ENCODE measurements at regions not wholly inside any gene's neighbourhood (a gene's known extent, or its start where the extent isn't known, plus 50 kb on each side); places are given as distances from the start of the nearest gene placed in this dataset.

DNA sequence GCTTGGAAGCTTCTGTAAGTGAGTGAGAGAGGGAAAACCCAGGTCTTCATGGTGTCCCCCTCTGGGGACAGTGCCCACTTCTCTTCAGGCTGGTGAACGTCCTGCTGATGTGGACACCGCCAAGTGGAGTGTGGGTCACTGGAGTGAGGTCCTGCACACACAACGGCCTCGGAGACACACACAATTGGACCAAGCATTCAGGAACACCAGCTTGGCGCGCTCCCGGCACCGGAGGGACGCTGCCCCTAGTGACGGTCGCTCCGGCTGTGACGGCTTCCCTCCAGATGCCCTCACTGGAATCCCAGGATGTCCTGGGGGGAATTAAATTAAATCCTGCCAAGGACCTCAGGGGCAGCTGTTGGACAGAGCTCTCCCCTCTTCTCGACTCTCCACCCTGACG is 123.1 kb downstream of the ZNF664 start:
- Histone ChIP-seq H3K79me2 (no peaks in the 10 kb centered on the region), H3K4me1 (no peaks in the 10 kb centered on the region), H2AFZ (no peak overlapping the region), H3K4me3 (ENCODE audit: low read depth, low read length) (no peak overlapping the region), H3K27ac (no peak overlapping the region), H3K4me2 (ENCODE audit: low read length) (no peak overlapping the region), H3K9me3 (ENCODE audit: control insufficient read depth, low read length) (no peaks in the 10 kb centered on the region), H3K36me3 (ENCODE audit: control insufficient read depth, insufficient read depth, low read length) (no peaks in the 10 kb centered on the region), H3K9ac (no peak overlapping the region), H3K27me3 (ENCODE audit: control insufficient read depth, insufficient read depth, low read length) (no peaks in the 10 kb centered on the region)
- TF ChIP-seq, protein P1, sequence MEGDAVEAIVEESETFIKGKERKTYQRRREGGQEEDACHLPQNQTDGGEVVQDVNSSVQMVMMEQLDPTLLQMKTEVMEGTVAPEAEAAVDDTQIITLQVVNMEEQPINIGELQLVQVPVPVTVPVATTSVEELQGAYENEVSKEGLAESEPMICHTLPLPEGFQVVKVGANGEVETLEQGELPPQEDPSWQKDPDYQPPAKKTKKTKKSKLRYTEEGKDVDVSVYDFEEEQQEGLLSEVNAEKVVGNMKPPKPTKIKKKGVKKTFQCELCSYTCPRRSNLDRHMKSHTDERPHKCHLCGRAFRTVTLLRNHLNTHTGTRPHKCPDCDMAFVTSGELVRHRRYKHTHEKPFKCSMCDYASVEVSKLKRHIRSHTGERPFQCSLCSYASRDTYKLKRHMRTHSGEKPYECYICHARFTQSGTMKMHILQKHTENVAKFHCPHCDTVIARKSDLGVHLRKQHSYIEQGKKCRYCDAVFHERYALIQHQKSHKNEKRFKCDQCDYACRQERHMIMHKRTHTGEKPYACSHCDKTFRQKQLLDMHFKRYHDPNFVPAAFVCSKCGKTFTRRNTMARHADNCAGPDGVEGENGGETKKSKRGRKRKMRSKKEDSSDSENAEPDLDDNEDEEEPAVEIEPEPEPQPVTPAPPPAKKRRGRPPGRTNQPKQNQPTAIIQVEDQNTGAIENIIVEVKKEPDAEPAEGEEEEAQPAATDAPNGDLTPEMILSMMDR (IDR thresholded peaks at IDR 0.05), result no peak

DNA sequence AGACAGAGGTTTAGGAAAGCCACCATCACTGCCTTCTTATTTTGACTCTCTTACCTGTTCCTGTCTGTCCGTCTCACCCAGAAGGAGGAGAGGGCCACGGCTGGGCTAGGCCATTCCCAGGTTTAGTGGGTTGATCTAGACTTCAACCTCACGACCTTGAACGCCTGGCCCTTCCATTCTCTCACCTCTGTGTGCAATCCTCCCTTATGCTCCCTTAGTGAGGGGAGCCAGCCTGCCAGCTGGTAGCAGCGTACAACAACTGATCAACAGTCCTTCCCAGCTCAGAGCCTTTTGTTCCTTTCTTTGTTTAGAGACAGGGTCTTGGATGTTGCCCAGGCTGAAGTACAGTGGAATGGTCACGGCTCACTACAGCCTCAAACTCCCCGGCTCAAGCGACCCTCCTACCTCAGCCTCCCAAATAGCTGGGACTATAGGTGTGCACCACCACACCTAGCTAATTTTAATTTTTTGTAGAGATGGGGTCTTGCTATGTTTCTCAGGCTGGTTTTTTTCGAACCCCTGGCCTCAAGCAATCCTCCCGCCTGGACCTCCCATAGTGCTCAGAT is 123.9 kb downstream of the ZNF664 start:
- Histone ChIP-seq H3K4me3 (ENCODE audit: low read depth, low read length) (no peak overlapping the region), H3K9me3 (ENCODE audit: control insufficient read depth, low read length) (no peaks in the 10 kb centered on the region), H3K4me2 (ENCODE audit: low read length) (no peak overlapping the region), H3K27ac (no peak overlapping the region), H3K36me3 (ENCODE audit: control insufficient read depth, insufficient read depth, low read length) (no peaks in the 10 kb centered on the region), H3K9ac (no peak overlapping the region), H2AFZ (no peak overlapping the region), H3K27me3 (ENCODE audit: control insufficient read depth, insufficient read depth, low read length) (no peaks in the 10 kb centered on the region), H3K79me2 (no peaks in the 10 kb centered on the region), H3K4me1 (no peaks in the 10 kb centered on the region)
- TF ChIP-seq, protein P1 (IDR thresholded peaks at IDR 0.05), result no peak

DNA sequence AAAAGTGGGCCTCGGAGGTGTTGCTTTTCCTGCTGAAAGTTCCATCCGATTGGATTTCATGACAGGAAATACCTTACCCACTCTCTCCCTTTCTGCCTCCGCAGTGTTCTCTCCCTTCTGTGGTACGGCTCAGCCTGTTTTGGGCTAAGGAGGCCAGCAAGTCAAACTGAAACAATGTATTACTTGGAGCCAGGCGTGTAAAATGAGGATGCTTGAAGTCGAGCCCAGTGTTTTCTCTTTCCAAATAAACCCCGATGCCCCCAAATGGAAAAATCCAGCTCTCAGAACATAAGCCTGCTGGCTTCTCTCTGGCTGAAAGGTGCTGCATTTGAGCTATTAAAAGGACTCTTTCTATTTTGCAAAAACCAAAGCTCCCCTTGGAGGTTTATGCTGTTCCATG is 124.7 kb downstream of the ZNF664 start:
- H3K9me3 ChIP-seq (ENCODE audit: control insufficient read depth, low read length), result no peaks in the 10 kb centered on the region
- H3K4me3 ChIP-seq (ENCODE audit: low read depth, low read length), result no peak overlapping the region
- no peaks in the 10 kb centered on the region for H3K36me3 ChIP-seq (ENCODE audit: control insufficient read depth, insufficient read depth, low read length)
- no peak overlapping the region for H2AFZ ChIP-seq
- no peaks in the 10 kb centered on the region for H3K27me3 ChIP-seq (ENCODE audit: control insufficient read depth, insufficient read depth, low read length)
- H3K4me2 ChIP-seq (ENCODE audit: low read length), result no peak overlapping the region
- no peak overlapping the region for H3K27ac ChIP-seq
- H3K79me2 ChIP-seq, result no peaks in the 10 kb centered on the region
- no peak overlapping the region for H3K9ac ChIP-seq
- TF ChIP-seq, protein P1 (IDR thresholded peaks at IDR 0.05), result no peak
- H3K4me1 ChIP-seq, result no peaks in the 10 kb centered on the region

DNA sequence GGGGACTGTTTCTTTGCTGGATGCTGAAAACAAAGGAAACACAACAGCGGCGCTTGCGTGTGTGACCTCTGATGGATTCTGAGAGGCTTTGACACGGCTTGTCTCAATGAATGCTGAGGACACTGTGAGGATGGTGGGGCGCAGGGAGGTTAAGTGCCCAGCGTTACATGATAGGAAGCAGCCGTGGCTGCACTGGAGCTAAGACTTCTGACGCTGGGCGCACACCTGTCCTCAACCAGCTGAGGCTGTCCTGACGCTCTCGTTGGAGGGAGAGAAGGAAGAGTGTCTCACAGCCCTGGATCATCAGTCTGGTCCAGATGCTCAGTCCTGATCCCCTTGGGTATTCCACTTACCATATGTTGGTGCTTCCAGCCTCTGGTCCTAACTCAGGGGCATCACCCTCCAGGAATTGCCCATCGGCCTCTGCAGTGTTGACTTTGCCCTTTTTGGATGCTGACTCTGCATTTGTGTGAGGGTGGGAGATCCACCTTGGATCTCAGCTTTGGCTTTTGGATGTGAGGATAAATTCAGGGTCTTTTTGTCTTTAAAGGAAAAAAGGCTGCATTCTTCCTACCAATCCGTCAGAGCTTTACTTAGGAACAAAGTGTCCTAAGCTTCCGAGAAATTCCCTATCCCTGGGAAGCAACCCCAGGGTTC is 125.2 kb downstream of the ZNF664 start:
- H3K9me3 ChIP-seq (ENCODE audit: control insufficient read depth, low read length), result no peaks in the 10 kb centered on the region
- no peaks in the 10 kb centered on the region for H3K36me3 ChIP-seq (ENCODE audit: control insufficient read depth, insufficient read depth, low read length)
- H3K4me2 ChIP-seq (ENCODE audit: low read length), result no peak overlapping the region
- TF ChIP-seq, protein P1 (IDR thresholded peaks at IDR 0.05), result no peak
- no peak overlapping the region for H3K27ac ChIP-seq
- H3K27me3 ChIP-seq (ENCODE audit: control insufficient read depth, insufficient read depth, low read length), result no peaks in the 10 kb centered on the region
- H2AFZ ChIP-seq, result no peak overlapping the region
- no peaks in the 10 kb centered on the region for H3K4me1 ChIP-seq
- H3K9ac ChIP-seq, result no peak overlapping the region
- H3K79me2 ChIP-seq, result no peaks in the 10 kb centered on the region
- no peak overlapping the region for H3K4me3 ChIP-seq (ENCODE audit: low read depth, low read length)

DNA sequence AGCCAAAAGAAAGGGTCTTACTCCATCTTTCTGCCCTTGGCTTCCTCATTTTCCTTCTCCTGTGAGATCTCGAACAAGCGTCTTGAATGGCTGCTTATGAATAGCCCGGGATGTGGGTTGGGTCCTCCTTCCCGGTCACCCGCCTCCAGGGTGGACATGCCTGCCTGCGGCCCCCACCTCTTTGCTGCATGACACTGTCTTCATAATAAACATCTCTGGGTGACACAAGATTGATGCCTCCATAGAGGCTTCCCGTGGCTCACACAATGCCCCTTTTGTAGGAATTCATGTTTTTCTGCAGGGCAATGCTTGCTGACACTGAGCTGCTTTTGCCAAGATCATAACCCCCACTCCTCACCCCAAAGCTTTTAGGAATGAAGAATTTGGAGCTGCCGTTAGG is 125.9 kb downstream of the ZNF664 start:
- no peak overlapping the region for H3K4me3 ChIP-seq (ENCODE audit: low read depth, low read length)
- no peak overlapping the region for H2AFZ ChIP-seq
- H3K4me1 ChIP-seq, result no peaks in the 10 kb centered on the region
- no peak overlapping the region for H3K4me2 ChIP-seq (ENCODE audit: low read length)
- no peaks in the 10 kb centered on the region for H3K27me3 ChIP-seq (ENCODE audit: control insufficient read depth, insufficient read depth, low read length)
- TF ChIP-seq, protein P1 (IDR thresholded peaks at IDR 0.05), result no peak
- no peaks in the 10 kb centered on the region for H3K36me3 ChIP-seq (ENCODE audit: control insufficient read depth, insufficient read depth, low read length)
- no peak overlapping the region for H3K27ac ChIP-seq
- H3K9ac ChIP-seq, result no peak overlapping the region
- H3K79me2 ChIP-seq, result no peaks in the 10 kb centered on the region
- no peaks in the 10 kb centered on the region for H3K9me3 ChIP-seq (ENCODE audit: control insufficient read depth, low read length)

Measured in parathyroid adenoma (tissue), 2 donors.